ENCODE measurements at regions not wholly inside any gene's neighbourhood (a gene's known extent, or its start where the extent isn't known, plus 50 kb on each side); places are given as distances from the start of the nearest gene placed in this dataset.

GRCh38 chr10:121312587-121312986, 285.7 kb downstream of the FGFR2 start:
- DNase-seq (ENCODE audit: low read depth), result no peak
- no peak for TF ChIP-seq CTCF (IDR thresholded peaks at IDR 0.05; ENCODE audit: control insufficient read depth, insufficient read depth, low read depth, low read length, missing control alignments)
- no peak overlapping the region for H3K4me3 ChIP-seq (ENCODE audit: control insufficient read depth, low read depth, low read length)

GRCh38 chr10:121313119-121313875, 284.9 kb downstream of the FGFR2 start:
- no peak for DNase-seq (ENCODE audit: low read depth)
- no peak overlapping the region for H3K4me3 ChIP-seq (ENCODE audit: control insufficient read depth, low read depth, low read length)
- no peak for TF ChIP-seq CTCF (IDR thresholded peaks at IDR 0.05; ENCODE audit: control insufficient read depth, insufficient read depth, low read depth, low read length, missing control alignments)

GRCh38 chr10:121316432-121316831, 281.8 kb downstream of the FGFR2 start:
- TF ChIP-seq CTCF (IDR thresholded peaks at IDR 0.05; ENCODE audit: control insufficient read depth, insufficient read depth, low read depth, low read length, missing control alignments), result no peak
- DNase-seq (ENCODE audit: low read depth), result no peak
- no peak overlapping the region for H3K4me3 ChIP-seq (ENCODE audit: control insufficient read depth, low read depth, low read length)

DNA sequence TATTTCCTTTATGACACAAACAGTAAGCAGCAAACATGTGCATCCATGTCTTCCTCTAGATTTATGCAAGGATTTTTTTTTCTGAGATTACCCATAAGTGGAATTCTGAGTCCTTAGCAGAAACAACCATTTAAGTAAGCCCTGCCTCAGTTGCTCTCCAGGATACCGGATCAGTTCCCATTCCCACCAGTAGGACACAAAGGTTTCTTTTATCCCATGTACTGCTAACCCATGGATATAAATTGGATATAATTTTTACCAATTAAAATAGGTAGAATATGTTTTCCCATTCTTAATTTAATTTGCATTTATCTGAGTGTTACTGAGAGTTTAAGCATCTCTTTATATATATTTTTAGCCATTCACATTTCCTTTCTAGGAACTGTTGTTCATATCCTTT, 280.9 kb downstream of the FGFR2 start:
- no peak for DNase-seq (ENCODE audit: low read depth)
- H3K4me3 ChIP-seq (ENCODE audit: control insufficient read depth, low read depth, low read length), result no peak overlapping the region
- TF ChIP-seq CTCF (IDR thresholded peaks at IDR 0.05; ENCODE audit: control insufficient read depth, insufficient read depth, low read depth, low read length, missing control alignments), result no peak

GRCh38 chr10:121322046-121322445, 276.2 kb downstream of the FGFR2 start:
- no peak for TF ChIP-seq CTCF (IDR thresholded peaks at IDR 0.05; ENCODE audit: control insufficient read depth, insufficient read depth, low read depth, low read length, missing control alignments)
- no peak for DNase-seq (ENCODE audit: low read depth)
- H3K4me3 ChIP-seq (ENCODE audit: control insufficient read depth, low read depth, low read length), result no peak overlapping the region

DNA sequence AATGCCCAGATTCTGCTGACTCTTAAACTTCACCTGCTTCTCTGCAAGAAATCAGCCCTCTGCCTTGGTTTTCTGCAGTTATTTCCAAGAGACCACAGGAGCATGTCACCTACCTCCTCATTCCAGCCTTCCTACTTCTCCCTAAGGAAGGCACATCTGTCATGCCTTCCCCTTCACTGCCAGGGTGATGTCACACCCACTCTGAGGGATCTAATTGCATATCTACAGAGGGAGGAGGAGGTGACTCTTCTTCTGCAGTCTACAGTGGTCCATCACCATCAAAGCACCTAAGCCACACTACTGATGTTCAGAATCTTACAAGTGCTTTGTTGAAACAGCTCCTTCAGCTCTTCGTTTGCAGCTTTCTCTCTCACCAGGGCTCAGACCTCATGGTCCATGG, 275.5 kb downstream of the FGFR2 start:
- H3K4me3 ChIP-seq (ENCODE audit: control insufficient read depth, low read depth, low read length), result no peak overlapping the region
- no peak for TF ChIP-seq CTCF (IDR thresholded peaks at IDR 0.05; ENCODE audit: control insufficient read depth, insufficient read depth, low read depth, low read length, missing control alignments)
- no peak for DNase-seq (ENCODE audit: low read depth)

Data from AG09309 (cell line).